K562 (cell line): ENCODE measurements at regions not wholly inside any gene's neighbourhood (a gene's known extent, or its start where the extent isn't known, plus 50 kb on each side); places are given as distances from the start of the nearest gene placed in this dataset.

Experiments
- ARID4B ChIP-seq: sonication (generic); formaldehyde crosslinking; IDR thresholded peaks from 2 replicates; pipeline ENCODE4 v1.8.0; 2022; ENCODE audit warnings: mild to moderate bottlenecking, missing genetic modification reagents
- GTF2E2 ChIP-seq: fragments of 200-800 bp; sonication (Bioruptor generic); IDR thresholded peaks from 2 replicates; pipeline ENCODE4 v1.6.1; 2016; ENCODE audit warnings: missing genetic modification characterization, missing compliant biosample characterization
- HDGF ChIP-seq: fragments of 450-650 bp; IDR thresholded peaks from 2 replicates; pipeline ENCODE4 v1.6.1; 2016
- HIVEP1 ChIP-seq: fragments of 250-450 bp; sonication (Bioruptor Pico); IDR thresholded peaks from 2 replicates; pipeline ENCODE4 v1.4.0; 2020; ENCODE audit warnings: mild to moderate bottlenecking
- HNRNPK ChIP-seq: fragments of 200-400 bp; formaldehyde crosslinking; IDR thresholded peaks from one replicate; pipeline ENCODE4 v1.6.1; 2018; ENCODE audit warnings: mild to moderate bottlenecking, low read depth, low read length; ENCODE audit not compliant: poor library complexity, severe bottlenecking
- IRF2 ChIP-seq: sonication (generic); formaldehyde crosslinking; IDR thresholded peaks from 2 replicates; pipeline ENCODE4 v1.8.1; 2022; ENCODE audit warnings: mild to moderate bottlenecking, missing genetic modification reagents
- LCOR ChIP-seq: sonication (generic); formaldehyde crosslinking; IDR thresholded peaks from 2 replicates; pipeline ENCODE4 v1.8.0; 2022; ENCODE audit warnings: mild to moderate bottlenecking, missing genetic modification reagents
- MIER1 ChIP-seq: fragments of 450-650 bp; IDR thresholded peaks from 2 replicates; pipeline ENCODE4 v1.6.1; 2016; ENCODE audit warnings: antibody characterized with exemption, mild to moderate bottlenecking, low read depth
- NFIC ChIP-seq: fragments of 450-650 bp; IDR thresholded peaks from 2 replicates; pipeline ENCODE4 v1.6.1; 2017; ENCODE audit warnings: mild to moderate bottlenecking, inconsistent platforms
- NR2C1 ChIP-seq, 2 experiments: fragments of 450-650 bp; IDR thresholded peaks; 2 replicates each; pipeline ENCODE4 v1.6.1; 2017; ENCODE audit warnings: mild to moderate bottlenecking in 2 of 2, antibody characterized with exemption in 1 of 2, inconsistent platforms in 1 of 2, missing compliant biosample characterization in 1 of 2, missing genetic modification characterization in 1 of 2
- PHB2 ChIP-seq: fragments of 450-650 bp; IDR thresholded peaks from 2 replicates; pipeline ENCODE4 v1.6.1; 2017; ENCODE audit warnings: low read depth
- RBM25 ChIP-seq: fragments of 200-400 bp; formaldehyde crosslinking; IDR thresholded peaks from 2 replicates; pipeline ENCODE4 v1.6.1; 2018; ENCODE audit warnings: low read length, low read depth, moderate library complexity; ENCODE audit not compliant: severe bottlenecking
- SMC3 ChIP-seq: conservative IDR thresholded peaks from 2 replicates; pipeline ENCODE4 v1.6.1; 2011; ENCODE audit warnings: low read depth, low read length, improper control_type of control experiment; ENCODE audit not compliant: insufficient read depth
- TEAD4 ChIP-seq, 2 experiments: sonication (generic) in 1 of 2; formaldehyde crosslinking in 1 of 2; IDR thresholded peaks; 2 replicates each; pipeline versions ENCODE4 v1.6.1 to v1.8.0; 2012 to 2022; ENCODE audit warnings: borderline replicate concordance in 1 of 2, inconsistent platforms in 1 of 2, low read length in 1 of 2, mild to moderate bottlenecking in 1 of 2, missing genetic modification reagents in 1 of 2
- THRA ChIP-seq: fragments of 450-650 bp; IDR thresholded peaks from 2 replicates; pipeline ENCODE4 v1.6.1; 2017; ENCODE audit warnings: mild to moderate bottlenecking, moderate library complexity
- XRCC5 ChIP-seq: fragments of 200-400 bp; formaldehyde crosslinking; IDR thresholded peaks from 2 replicates; pipeline ENCODE4 v1.6.1; 2017; ENCODE audit warnings: low read depth, mild to moderate bottlenecking, low read length
- ZNF3 ChIP-seq: fragments of 250-450 bp; sonication (Bioruptor Pico); IDR thresholded peaks from 2 replicates; pipeline ENCODE4 v1.5.0; 2021; ENCODE audit warnings: mild to moderate bottlenecking, moderate library complexity
- TF ChIP-seq, protein P1 (sequence below): fragments of 450-650 bp; conservative IDR thresholded peaks from 2 replicates; pipeline ENCODE4 v1.6.1; 2016; ENCODE audit warnings: missing genetic modification characterization, low read depth, mild to moderate bottlenecking, control low read depth, missing compliant biosample characterization
- TF ChIP-seq, protein P2 (sequence below): fragments of 450-650 bp; formaldehyde crosslinking; IDR thresholded peaks from 2 replicates; pipeline ENCODE4 v1.4.0; 2020; ENCODE audit warnings: mild to moderate bottlenecking, mixed read lengths

GRCh38 chr7:29647020-29647654, 83.5 kb downstream of the PRR15 start (continued):
- TF ChIP-seq RBM25 (no peak), IRF2 (CRISPR knock-in tag) (no peak), ZNF3 (CRISPR knock-in tag) (no peak), GTF2E2 (tag) (no peak), LCOR (peak; percentile 70; the same call in 1 of the 2 replicates), THRA (no peak), SMC3 (no peak), NFIC (peak; percentile 72), NR2C1 (IDR thresholded peaks at IDR 0.05) (no peak), NR2C1 (tag; IDR thresholded peaks at IDR 0.05) (no peak), XRCC5 (no peak), MIER1 (no peak), HNRNPK (no peak), HIVEP1 (CRISPR knock-in tag) (no peak), PHB2 (no peak), ARID4B (CRISPR knock-in tag) (no peak), TEAD4 (IDR thresholded peaks at IDR 0.05; ENCODE audit: low read length) (peak; percentile 94), TEAD4 (CRISPR knock-in tag; IDR thresholded peaks at IDR 0.05; ENCODE audit: borderline replicate concordance) (no peak), HDGF (no peak)
- TF ChIP-seq, protein P1, sequence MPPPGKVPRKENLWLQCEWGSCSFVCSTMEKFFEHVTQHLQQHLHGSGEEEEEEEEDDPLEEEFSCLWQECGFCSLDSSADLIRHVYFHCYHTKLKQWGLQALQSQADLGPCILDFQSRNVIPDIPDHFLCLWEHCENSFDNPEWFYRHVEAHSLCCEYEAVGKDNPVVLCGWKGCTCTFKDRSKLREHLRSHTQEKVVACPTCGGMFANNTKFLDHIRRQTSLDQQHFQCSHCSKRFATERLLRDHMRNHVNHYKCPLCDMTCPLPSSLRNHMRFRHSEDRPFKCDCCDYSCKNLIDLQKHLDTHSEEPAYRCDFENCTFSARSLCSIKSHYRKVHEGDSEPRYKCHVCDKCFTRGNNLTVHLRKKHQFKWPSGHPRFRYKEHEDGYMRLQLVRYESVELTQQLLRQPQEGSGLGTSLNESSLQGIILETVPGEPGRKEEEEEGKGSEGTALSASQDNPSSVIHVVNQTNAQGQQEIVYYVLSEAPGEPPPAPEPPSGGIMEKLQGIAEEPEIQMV (tag), result no peak
- TF ChIP-seq, protein P2, sequence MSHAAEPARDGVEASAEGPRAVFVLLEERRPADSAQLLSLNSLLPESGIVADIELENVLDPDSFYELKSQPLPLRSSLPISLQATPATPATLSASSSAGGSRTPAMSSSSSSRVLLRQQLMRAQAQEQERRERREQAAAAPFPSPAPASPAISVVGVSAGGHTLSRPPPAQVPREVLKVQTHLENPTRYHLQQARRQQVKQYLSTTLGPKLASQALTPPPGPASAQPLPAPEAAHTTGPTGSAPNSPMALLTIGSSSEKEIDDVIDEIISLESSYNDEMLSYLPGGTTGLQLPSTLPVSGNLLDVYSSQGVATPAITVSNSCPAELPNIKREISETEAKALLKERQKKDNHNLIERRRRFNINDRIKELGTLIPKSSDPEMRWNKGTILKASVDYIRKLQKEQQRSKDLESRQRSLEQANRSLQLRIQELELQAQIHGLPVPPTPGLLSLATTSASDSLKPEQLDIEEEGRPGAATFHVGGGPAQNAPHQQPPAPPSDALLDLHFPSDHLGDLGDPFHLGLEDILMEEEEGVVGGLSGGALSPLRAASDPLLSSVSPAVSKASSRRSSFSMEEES (CRISPR knock-in tag), result no peak
